GM12873 (cell line): ENCODE measurements at regions not wholly inside any gene's neighbourhood (a gene's known extent, or its start where the extent isn't known, plus 50 kb on each side); places are given as distances from the start of the nearest gene placed in this dataset.

ENCODE experiments used
- TF ChIP-seq, protein P1 (sequence below): IDR thresholded peaks from 2 replicates; pipeline ENCODE4 v1.5.1; 2012; ENCODE audit warnings: low read depth, mild to moderate bottlenecking, moderate library complexity, low read length, control low read depth; ENCODE audit not compliant: insufficient read depth; ENCODE audit errors: missing control alignments

DNA sequence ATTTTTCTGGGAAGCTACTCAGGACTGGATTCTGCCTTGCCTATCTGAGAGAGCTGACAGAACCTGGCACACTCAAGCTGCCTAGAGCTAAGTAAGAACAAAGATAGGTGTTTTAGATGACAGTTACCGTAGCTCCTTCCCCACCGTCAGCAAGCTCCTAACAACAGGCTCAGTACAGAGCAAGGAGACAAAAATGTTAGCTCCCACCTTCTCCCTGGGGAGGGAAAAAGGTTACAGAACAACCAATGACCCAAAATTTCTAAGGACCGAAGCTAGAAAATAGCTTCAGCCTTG lies 1058.2 kb upstream of the PCDH20 start:
- TF ChIP-seq, protein P1, sequence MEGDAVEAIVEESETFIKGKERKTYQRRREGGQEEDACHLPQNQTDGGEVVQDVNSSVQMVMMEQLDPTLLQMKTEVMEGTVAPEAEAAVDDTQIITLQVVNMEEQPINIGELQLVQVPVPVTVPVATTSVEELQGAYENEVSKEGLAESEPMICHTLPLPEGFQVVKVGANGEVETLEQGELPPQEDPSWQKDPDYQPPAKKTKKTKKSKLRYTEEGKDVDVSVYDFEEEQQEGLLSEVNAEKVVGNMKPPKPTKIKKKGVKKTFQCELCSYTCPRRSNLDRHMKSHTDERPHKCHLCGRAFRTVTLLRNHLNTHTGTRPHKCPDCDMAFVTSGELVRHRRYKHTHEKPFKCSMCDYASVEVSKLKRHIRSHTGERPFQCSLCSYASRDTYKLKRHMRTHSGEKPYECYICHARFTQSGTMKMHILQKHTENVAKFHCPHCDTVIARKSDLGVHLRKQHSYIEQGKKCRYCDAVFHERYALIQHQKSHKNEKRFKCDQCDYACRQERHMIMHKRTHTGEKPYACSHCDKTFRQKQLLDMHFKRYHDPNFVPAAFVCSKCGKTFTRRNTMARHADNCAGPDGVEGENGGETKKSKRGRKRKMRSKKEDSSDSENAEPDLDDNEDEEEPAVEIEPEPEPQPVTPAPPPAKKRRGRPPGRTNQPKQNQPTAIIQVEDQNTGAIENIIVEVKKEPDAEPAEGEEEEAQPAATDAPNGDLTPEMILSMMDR = no peak

DNA sequence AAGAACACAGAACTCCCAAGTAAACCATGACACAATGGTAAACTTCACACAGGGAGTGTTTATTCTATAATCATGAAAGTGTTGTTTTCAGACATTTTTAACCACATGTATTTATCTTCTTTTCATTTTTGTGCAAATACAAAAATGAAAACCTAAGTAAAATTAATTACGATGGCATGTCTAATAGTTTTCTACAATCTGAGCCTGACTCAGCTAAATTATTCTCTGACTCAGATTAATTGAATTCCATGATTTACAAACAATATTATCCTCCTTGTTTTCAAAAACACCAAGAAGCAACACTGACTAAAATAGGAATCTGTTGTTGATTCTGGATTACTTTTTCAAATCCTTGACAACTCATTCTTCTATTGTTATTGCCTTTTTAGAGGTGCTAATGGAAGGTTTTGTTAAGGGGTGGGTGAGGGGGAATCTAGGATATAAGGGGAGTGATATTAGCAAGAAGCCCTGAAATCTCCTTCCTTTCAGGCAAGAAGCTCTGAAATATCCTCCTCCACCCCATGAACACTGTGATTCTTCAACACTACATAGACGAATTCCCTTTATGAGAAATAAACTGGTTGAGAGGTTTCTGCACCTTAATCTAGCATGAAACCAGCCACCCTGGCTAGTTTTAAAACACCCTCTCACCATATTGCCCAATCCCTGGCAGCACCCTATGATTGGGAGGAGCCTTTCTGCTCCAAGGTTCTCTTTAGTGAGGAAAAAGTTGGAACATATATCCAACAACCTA lies 1057.7 kb upstream of the PCDH20 start:
- TF ChIP-seq, protein P1 = no peak

DNA sequence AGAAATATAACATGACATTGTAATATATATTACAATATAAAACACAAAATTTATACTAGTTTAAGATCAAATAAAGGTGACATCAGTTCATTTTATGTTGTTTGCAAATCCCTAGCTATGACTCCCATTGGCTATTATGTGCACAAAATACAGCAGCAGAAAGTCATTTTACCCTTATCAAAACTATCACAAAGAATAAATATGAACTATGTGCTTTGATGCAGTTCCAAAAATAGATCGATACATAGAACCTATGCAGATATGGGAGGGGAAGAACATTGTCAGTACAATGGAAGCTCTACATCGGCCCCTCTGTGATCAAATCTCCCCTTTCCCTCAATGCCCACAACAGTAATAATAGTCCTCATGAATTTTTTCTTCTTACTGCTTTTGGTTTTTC lies 1038.1 kb upstream of the PCDH20 start:
- TF ChIP-seq, protein P1 = no peak

DNA sequence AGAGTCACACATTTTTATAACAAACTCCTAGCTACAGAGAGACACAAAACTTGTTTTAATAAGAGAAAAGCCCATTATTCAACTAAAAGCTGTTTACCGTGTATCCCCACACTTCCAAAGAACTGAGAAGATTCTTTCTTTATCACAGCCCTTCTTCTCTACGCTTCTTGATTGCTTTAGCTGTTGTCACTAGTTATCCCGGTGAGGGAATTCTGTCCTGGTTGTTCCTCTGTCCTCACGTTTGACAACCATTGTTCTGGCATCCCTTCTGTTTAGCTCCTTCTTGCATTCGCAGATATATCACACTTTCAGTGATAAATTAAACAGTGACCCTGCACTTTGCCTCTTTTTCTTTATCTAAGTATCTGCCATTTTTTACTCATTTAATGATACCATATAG lies 1035.1 kb upstream of the PCDH20 start:
- TF ChIP-seq, protein P1 = no peak

DNA sequence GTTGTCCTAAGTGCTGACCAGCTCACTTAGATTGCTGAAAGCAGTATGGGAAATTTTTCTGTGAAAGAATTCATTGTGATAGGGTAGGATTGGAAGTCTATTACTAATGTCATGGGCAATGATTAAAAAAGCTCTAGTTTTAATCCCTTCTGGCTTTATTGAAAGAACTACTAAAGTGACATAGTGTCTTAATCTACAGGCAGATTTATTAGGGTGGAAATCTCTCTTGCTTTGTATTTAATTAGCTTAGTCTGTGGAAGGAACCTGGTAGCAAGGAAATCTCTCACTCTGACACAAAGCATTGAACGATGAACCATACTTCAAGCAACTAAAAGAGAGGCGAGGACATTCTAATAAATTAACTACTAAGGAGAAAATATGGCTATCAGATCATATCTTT lies 1029.2 kb upstream of the PCDH20 start:
- TF ChIP-seq, protein P1 = no peak

DNA sequence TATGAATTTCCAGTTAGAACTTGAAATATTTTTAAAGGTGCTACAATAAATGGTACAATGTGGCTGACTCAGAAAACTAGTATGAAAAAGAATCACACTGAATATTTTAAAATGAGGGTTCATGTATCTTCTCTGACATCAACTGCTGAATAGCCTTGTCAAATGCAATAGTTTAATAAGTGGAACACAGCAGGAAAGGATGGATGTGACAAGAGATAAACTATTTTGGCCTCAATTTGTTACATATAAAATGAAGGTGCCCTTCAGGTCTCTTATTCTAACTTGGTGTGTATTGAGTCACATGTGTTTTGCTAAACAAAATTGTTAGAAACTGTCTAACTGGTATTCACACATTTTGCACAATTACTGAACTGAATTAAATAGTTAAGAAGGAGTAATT lies 1018.4 kb upstream of the PCDH20 start:
- TF ChIP-seq, protein P1 = no peak

DNA sequence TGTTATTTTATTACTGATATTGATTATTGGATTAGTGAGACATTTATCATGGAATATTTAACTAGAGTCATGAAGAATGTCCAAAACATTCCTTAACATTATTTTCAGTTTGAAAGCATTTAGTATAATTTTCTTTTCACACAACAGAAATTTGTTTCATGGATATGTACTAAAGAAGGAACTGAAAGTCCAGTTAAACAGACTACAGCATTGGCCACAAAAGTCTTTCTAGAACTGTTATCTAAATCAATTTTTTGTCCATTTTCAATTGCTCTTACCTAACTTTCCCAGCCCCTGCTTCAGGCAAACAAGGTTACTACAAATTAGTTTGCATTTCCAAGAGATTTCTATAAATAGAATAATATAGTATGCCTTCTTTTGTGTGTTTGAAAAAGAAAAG lies 1018.0 kb upstream of the PCDH20 start:
- TF ChIP-seq, protein P1 = no peak

DNA sequence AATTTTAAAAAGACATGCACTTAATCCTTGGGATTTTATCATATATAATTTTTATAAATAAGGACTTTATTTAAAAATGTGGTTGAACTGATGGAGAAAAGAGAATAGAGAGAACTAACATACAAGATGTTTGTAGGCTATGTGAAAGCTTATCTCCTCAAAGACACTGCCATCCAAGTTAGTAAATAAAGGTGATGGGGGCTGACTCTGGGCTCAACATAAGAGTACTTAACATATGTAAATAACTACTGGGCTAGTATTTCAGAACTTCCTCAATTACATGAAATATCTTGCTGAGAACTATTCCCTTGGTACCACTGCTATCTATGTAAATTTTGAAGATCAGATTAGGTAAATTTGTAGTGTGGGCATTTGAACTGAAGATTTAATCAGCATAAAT lies 1017.3 kb upstream of the PCDH20 start:
- TF ChIP-seq, protein P1 = no peak
